ENCODE measurements at regions not wholly inside any gene's neighbourhood (a gene's known extent, or its start where the extent isn't known, plus 50 kb on each side); places are given as distances from the start of the nearest gene placed in this dataset.

DNA sequence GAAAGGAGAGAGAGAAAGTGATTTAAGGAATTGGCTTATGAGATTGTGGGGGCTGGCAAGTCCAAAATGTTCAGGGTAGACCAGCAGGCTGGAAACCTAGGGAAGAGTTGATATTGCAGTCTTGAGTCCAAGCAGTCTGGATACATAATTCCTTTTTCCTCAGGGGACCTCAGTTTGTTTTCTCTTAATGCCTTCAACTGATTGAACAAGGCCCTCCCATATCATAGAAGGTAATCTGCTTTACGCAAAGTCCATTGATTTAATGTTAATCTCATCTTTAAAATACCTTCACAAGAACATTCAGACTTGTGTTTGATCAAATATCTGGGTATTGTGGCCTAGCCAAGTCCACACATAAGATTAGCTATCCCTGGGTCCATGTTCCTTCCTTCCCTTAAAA lies 494.7 kb downstream of the INSC start:
- ATAC-seq: no peak

DNA sequence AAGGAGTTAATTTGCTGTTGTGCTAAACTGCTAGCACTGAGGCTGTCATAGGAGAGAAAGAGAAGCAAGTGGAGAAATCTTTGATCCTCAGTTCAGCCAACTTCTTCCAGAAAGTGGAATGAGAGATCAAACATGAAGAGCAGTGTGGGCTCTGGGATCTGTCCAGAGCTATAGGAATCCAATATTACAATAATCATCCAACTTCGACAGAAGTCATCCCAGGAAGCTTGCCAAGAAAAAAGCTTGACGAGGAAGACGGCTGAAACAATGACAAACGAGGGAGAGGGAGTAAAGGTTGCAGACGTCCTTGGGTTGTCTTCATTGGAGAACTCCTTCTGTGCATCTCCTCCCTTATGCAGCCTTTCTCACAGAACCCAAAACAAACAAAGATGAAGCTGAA lies 496.2 kb downstream of the INSC start:
- in situ Hi-C loops (cut with MboI): no loop called here
- POLR2A ChIA-PET: interaction anchor here (1.2 kb wide), 1 partner anchor 16 kb away, joined by 3 read pairs; no protein-coding TSS in a partner anchor
- Histone ChIP-seq H3K4me1 (replicated peaks in 1 of 2; ENCODE audit: control insufficient read depth in 2 of 2, insufficient read depth in 2 of 2, low read length in 2 of 2) (no peaks in the 10 kb centered on the region), H4K20me1 (replicated peaks; ENCODE audit: control insufficient read depth, insufficient read depth, low read length) (no peaks in the 10 kb centered on the region; the same call in 1 of the 2 replicates), H3K36me3 (ENCODE audit: control insufficient read depth, insufficient read depth, low read length) (no peaks in the 10 kb centered on the region), H3K9me1 (ENCODE audit: control insufficient read depth, insufficient read depth, low read length) (no peaks in the 10 kb centered on the region), H3K27me3 (ENCODE audit: control insufficient read depth in 2 of 2, insufficient read depth in 2 of 2, low read length in 2 of 2) (peaks cover 0 to 4% of the 10 kb centered on the region in 2 experiments; a peak in 4 of 5 replicates), H3K4me3 (no peak overlapping the region), H2AFZ (ENCODE audit: low read depth, low read length) (no peak overlapping the region), H3K79me2 (ENCODE audit: control insufficient read depth, insufficient read depth, low read length) (no peaks in the 10 kb centered on the region), H3K9ac (ENCODE audit: insufficient read depth in 1 of 2, low read depth in 2 of 2, low read length in 2 of 2) (no peak overlapping the region), H3K27ac (ENCODE audit: extremely low read depth, low read depth, low read length) (no peak overlapping the region), H3K4me2 (ENCODE audit: insufficient read depth, low read length) (no peak overlapping the region), H3K9me3 (replicated peaks; ENCODE audit: control insufficient read depth, insufficient read depth, low read depth, low read length) (no peaks in the 10 kb centered on the region)
- DNase-seq (ENCODE audit: extremely low read depth in 1 of 4, low spot score in 3 of 4) (no peak), FAIRE-seq (no peak), ATAC-seq (no peak)
- no TSS peak for BruUV-seq (replicated peaks)
- 2% methylated on average over 5 of the region's 5 CpGs for WGBS (ENCODE audit: insufficient coverage, low coverage, missing lambda C conversion rate)
- no peak for TF ChIP-seq MCM2 (IDR thresholded peaks at IDR 0.05; ENCODE audit: low read depth)
- TF ChIP-seq SMAD4 (CRISPR knock-in tag; conservative IDR thresholded peaks at IDR 0.05): no peak
- no peak for TF ChIP-seq HLTF (IDR thresholded peaks at IDR 0.05)
- TF ChIP-seq NCOA2 (IDR thresholded peaks at IDR 0.05; ENCODE audit: partially characterized antibody in 2 of 2): no peak
- intact Hi-C loops (cut with micrococcal nuclease): no loop called here
- CTCF ChIA-PET (ENCODE audit: low intra/inter-chr PET ratio): no interaction called here

More for the DNA sequence above, 494.7 kb downstream of the INSC start:
- DNase-seq (ENCODE audit: extremely low read depth in 1 of 4, low spot score in 3 of 4): no peak
- no peaks in the 10 kb centered on the region for H3K36me3 ChIP-seq (ENCODE audit: control insufficient read depth, insufficient read depth, low read length)
- H2AFZ ChIP-seq (ENCODE audit: low read depth, low read length): no peak overlapping the region
- in situ Hi-C loops (cut with MboI): no loop called here
- intact Hi-C loops (cut with micrococcal nuclease): no loop called here
- no peak overlapping the region for H3K27ac ChIP-seq (ENCODE audit: extremely low read depth, low read depth, low read length)
- H3K79me2 ChIP-seq (ENCODE audit: control insufficient read depth, insufficient read depth, low read length): no peaks in the 10 kb centered on the region
- no peak overlapping the region for H3K9ac ChIP-seq (ENCODE audit: insufficient read depth in 1 of 2, low read depth in 2 of 2, low read length in 2 of 2)
- TF ChIP-seq CBFB (CRISPR knock-in tag; IDR thresholded peaks at IDR 0.05): no peak
- TF ChIP-seq ZKSCAN1 (IDR thresholded peaks at IDR 0.05; ENCODE audit: low read depth, low read length): no peak
- no peak for TF ChIP-seq SRSF1 (IDR thresholded peaks at IDR 0.05; ENCODE audit: low read depth, low read length)
- peak; percentile 81 for TF ChIP-seq ZNF134 (CRISPR knock-in tag; conservative IDR thresholded peaks at IDR 0.05)
- no peaks in the 10 kb centered on the region for H4K20me1 ChIP-seq (replicated peaks; ENCODE audit: control insufficient read depth, insufficient read depth, low read length)
- no peak overlapping the region for H3K4me2 ChIP-seq (ENCODE audit: insufficient read depth, low read length)
- H3K9me3 ChIP-seq (replicated peaks; ENCODE audit: control insufficient read depth, insufficient read depth, low read depth, low read length): no peaks in the 10 kb centered on the region
- CTCF ChIA-PET (ENCODE audit: low intra/inter-chr PET ratio): no interaction called here
- BruUV-seq (replicated peaks): no TSS peak
- no peak for FAIRE-seq
- no peaks in the 10 kb centered on the region for H3K9me1 ChIP-seq (ENCODE audit: control insufficient read depth, insufficient read depth, low read length)
- POLR2A ChIA-PET: interaction anchor here (0.7 kb wide), 1 partner anchor 499 kb away, joined by 4 read pairs; no protein-coding TSS in a partner anchor
- no peaks in the 10 kb centered on the region for H3K4me1 ChIP-seq (replicated peaks in 1 of 2; ENCODE audit: control insufficient read depth in 2 of 2, insufficient read depth in 2 of 2, low read length in 2 of 2)
- 13% methylated on average over 1 of the region's 1 CpG for WGBS (ENCODE audit: insufficient coverage, low coverage, missing lambda C conversion rate)
- H3K4me3 ChIP-seq: no peak overlapping the region
- H3K27me3 ChIP-seq (ENCODE audit: control insufficient read depth in 2 of 2, insufficient read depth in 2 of 2, low read length in 2 of 2): peaks cover 0 to 4% of the 10 kb centered on the region in 2 experiments; a peak in 4 of 5 replicates
